PFSK-1 (cell line): ENCODE measurements at regions not wholly inside any gene's neighbourhood (a gene's known extent, or its start where the extent isn't known, plus 50 kb on each side); places are given as distances from the start of the nearest gene placed in this dataset.

Experiments used
- POLR2AphosphoS5 ChIP-seq: IDR thresholded peaks from 2 replicates; pipeline ENCODE4 v1.6.1; 2012; ENCODE audit warnings: low read depth, mild to moderate bottlenecking, control low read depth, low read length, moderate library complexity
- TAF1 ChIP-seq: IDR thresholded peaks from 2 replicates; pipeline ENCODE4 v1.6.1; 2012; ENCODE audit warnings: low read length, control low read depth, borderline replicate concordance; ENCODE audit not compliant: insufficient read depth

GRCh38 chr4:181475781-181476507 lies 767.3 kb upstream of the TENM3 start:
- no peak for TF ChIP-seq TAF1
- no peak for TF ChIP-seq POLR2AphosphoS5
